SK-N-SH treated with all-trans-retinoic acid at 6 μM for 48 hours (cell line): ENCODE measurements at regions not wholly inside any gene's neighbourhood (a gene's known extent, or its start where the extent isn't known, plus 50 kb on each side); places are given as distances from the start of the nearest gene placed in this dataset.

Source experiments
- ATAC-seq: fragments of 200-7000 bp; cut with Tn5 transposase; 3 replicates; pipeline ENCODE4 v1.9.1; 2020; ENCODE audit warnings: mild to moderate bottlenecking, moderate library complexity
- BACH2 ChIP-seq: fragments of 250-450 bp; sonication (Bioruptor Pico); IDR thresholded peaks from 2 replicates; pipeline ENCODE4 v1.9.0; 2021; ENCODE audit warnings: mild to moderate bottlenecking, borderline replicate concordance
- CSDC2 ChIP-seq: fragments of 250-450 bp; sonication (Bioruptor Pico); IDR thresholded peaks from 2 replicates; pipeline ENCODE4 v1.5.0; 2020; ENCODE audit warnings: mild to moderate bottlenecking, moderate library complexity
- ESRRG ChIP-seq: fragments of 250-450 bp; sonication (Bioruptor Pico); IDR thresholded peaks from 2 replicates; pipeline ENCODE4 v1.6.1; 2021; ENCODE audit warnings: mild to moderate bottlenecking
- GLIS3 ChIP-seq: fragments of 250-450 bp; sonication (Bioruptor Pico); IDR thresholded peaks from 2 replicates; pipeline ENCODE4 v1.5.0; 2020; ENCODE audit warnings: mild to moderate bottlenecking, moderate library complexity
- ISL1 ChIP-seq: fragments of 250-450 bp; sonication (Bioruptor Pico); IDR thresholded peaks from 2 replicates; pipeline ENCODE4 v2.1.2; 2022; ENCODE audit warnings: mild to moderate bottlenecking, moderate library complexity
- OSR1 ChIP-seq: fragments of 250-450 bp; sonication (Bioruptor Pico); IDR thresholded peaks from 2 replicates; pipeline ENCODE4 v1.8.0; 2022; ENCODE audit warnings: moderate library complexity, mild to moderate bottlenecking, inconsistent platforms
- POU6F1 ChIP-seq: fragments of 250-450 bp; sonication (Bioruptor Pico); IDR thresholded peaks from 2 replicates; pipeline ENCODE4 v1.8.0; 2021; ENCODE audit warnings: low read depth, mild to moderate bottlenecking, moderate library complexity, borderline replicate concordance
- PPARA ChIP-seq: fragments of 250-450 bp; sonication (Bioruptor Pico); IDR thresholded peaks from 2 replicates; pipeline ENCODE4 v1.5.0; 2020; ENCODE audit warnings: mild to moderate bottlenecking, borderline replicate concordance
- RARB ChIP-seq: fragments of 250-450 bp; sonication (Bioruptor Pico); IDR thresholded peaks from 2 replicates; pipeline ENCODE4 v1.8.0; 2021; ENCODE audit warnings: mild to moderate bottlenecking, moderate library complexity
- SNAI2 ChIP-seq: fragments of 250-450 bp; sonication (Bioruptor Pico); IDR thresholded peaks from 2 replicates; pipeline ENCODE4 v1.5.0; 2020; ENCODE audit warnings: mild to moderate bottlenecking, moderate library complexity
- TCF4 ChIP-seq: fragments of 250-450 bp; sonication (Bioruptor Pico); IDR thresholded peaks from 2 replicates; pipeline ENCODE4 v1.8.0; 2021; ENCODE audit warnings: mild to moderate bottlenecking, moderate library complexity, borderline replicate concordance
- TOX ChIP-seq: fragments of 250-450 bp; sonication (Bioruptor Pico); IDR thresholded peaks from 2 replicates; pipeline ENCODE4 v1.8.0; 2021; ENCODE audit warnings: mild to moderate bottlenecking, moderate library complexity, borderline replicate concordance
- ZC3H10 ChIP-seq: fragments of 250-450 bp; sonication (Bioruptor Pico); IDR thresholded peaks from 2 replicates; pipeline ENCODE4 v1.5.1; 2021; ENCODE audit warnings: mild to moderate bottlenecking, moderate library complexity
- ZFP30 ChIP-seq: fragments of 450-650 bp; formaldehyde crosslinking; IDR thresholded peaks from 2 replicates; pipeline ENCODE4 v1.5.0; 2022; ENCODE audit warnings: mild to moderate bottlenecking, moderate library complexity
- ZNF565 ChIP-seq: fragments of 450-650 bp; formaldehyde crosslinking; conservative IDR thresholded peaks from 2 replicates; pipeline ENCODE4 v1.5.0; 2020; ENCODE audit warnings: low read depth, mild to moderate bottlenecking, moderate library complexity
- ZNF8 ChIP-seq: fragments of 450-650 bp; formaldehyde crosslinking; IDR thresholded peaks from 2 replicates; pipeline ENCODE4 v1.5.0; 2020; ENCODE audit warnings: mild to moderate bottlenecking, moderate library complexity
- TF ChIP-seq, protein P1 (sequence below): fragments of 250-450 bp; sonication (Bioruptor Pico); IDR thresholded peaks from 2 replicates; pipeline ENCODE4 v1.5.1; 2021; ENCODE audit warnings: mild to moderate bottlenecking, moderate library complexity
- TF ChIP-seq, protein P2 (sequence below): fragments of 250-450 bp; sonication (Bioruptor Pico); IDR thresholded peaks from 2 replicates; pipeline ENCODE4 v1.8.0; 2020; ENCODE audit warnings: mild to moderate bottlenecking, moderate library complexity, borderline replicate concordance
- TF ChIP-seq, protein P3 (sequence below): fragments of 250-450 bp; sonication (Bioruptor Pico); IDR thresholded peaks from 2 replicates; pipeline ENCODE4 v1.5.1; 2020; ENCODE audit warnings: low read depth, mild to moderate bottlenecking, moderate library complexity

- ATAC-seq, result no peak
- TF ChIP-seq RARB (CRISPR knock-in tag) (no peak), ZNF8 (CRISPR knock-in tag) (no peak), BACH2 (CRISPR knock-in tag) (no peak), OSR1 (CRISPR knock-in tag) (no peak), ZC3H10 (CRISPR knock-in tag) (no peak), ISL1 (CRISPR knock-in tag) (no peak), TOX (no peak), ZNF565 (no peak), ZFP30 (CRISPR knock-in tag) (no peak), SNAI2 (CRISPR knock-in tag) (no peak), ESRRG (CRISPR knock-in tag) (no peak), CSDC2 (CRISPR knock-in tag) (no peak), GLIS3 (CRISPR knock-in tag) (no peak)
- TF ChIP-seq, protein P1, sequence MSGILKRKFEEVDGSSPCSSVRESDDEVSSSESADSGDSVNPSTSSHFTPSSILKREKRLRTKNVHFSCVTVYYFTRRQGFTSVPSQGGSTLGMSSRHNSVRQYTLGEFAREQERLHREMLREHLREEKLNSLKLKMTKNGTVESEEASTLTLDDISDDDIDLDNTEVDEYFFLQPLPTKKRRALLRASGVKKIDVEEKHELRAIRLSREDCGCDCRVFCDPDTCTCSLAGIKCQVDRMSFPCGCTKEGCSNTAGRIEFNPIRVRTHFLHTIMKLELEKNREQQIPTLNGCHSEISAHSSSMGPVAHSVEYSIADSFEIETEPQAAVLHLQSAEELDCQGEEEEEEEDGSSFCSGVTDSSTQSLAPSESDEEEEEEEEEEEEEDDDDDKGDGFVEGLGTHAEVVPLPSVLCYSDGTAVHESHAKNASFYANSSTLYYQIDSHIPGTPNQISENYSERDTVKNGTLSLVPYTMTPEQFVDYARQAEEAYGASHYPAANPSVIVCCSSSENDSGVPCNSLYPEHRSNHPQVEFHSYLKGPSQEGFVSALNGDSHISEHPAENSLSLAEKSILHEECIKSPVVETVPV (CRISPR knock-in tag), result no peak
- TF ChIP-seq, protein P2, sequence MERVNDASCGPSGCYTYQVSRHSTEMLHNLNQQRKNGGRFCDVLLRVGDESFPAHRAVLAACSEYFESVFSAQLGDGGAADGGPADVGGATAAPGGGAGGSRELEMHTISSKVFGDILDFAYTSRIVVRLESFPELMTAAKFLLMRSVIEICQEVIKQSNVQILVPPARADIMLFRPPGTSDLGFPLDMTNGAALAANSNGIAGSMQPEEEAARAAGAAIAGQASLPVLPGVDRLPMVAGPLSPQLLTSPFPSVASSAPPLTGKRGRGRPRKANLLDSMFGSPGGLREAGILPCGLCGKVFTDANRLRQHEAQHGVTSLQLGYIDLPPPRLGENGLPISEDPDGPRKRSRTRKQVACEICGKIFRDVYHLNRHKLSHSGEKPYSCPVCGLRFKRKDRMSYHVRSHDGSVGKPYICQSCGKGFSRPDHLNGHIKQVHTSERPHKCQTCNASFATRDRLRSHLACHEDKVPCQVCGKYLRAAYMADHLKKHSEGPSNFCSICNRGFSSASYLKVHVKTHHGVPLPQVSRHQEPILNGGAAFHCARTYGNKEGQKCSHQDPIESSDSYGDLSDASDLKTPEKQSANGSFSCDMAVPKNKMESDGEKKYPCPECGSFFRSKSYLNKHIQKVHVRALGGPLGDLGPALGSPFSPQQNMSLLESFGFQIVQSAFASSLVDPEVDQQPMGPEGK, result no peak
- TF ChIP-seq, protein P3, sequence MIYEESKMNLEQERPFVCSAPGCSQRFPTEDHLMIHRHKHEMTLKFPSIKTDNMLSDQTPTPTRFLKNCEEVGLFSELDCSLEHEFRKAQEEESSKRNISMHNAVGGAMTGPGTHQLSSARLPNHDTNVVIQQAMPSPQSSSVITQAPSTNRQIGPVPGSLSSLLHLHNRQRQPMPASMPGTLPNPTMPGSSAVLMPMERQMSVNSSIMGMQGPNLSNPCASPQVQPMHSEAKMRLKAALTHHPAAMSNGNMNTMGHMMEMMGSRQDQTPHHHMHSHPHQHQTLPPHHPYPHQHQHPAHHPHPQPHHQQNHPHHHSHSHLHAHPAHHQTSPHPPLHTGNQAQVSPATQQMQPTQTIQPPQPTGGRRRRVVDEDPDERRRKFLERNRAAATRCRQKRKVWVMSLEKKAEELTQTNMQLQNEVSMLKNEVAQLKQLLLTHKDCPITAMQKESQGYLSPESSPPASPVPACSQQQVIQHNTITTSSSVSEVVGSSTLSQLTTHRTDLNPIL (CRISPR knock-in tag), result no peak
These were observed 402.4 kb downstream of the TMEM114 start for GRCh38 chr16:8187782-8188372.

GRCh38 chr16:8184854-8185253 is 405.5 kb downstream of the TMEM114 start:
- no peak for ATAC-seq
- TF ChIP-seq BACH2 (CRISPR knock-in tag), result no peak
- TF ChIP-seq, protein P1 (CRISPR knock-in tag), result no peak
- TF ChIP-seq, protein P3 (CRISPR knock-in tag), result no peak
- TF ChIP-seq RARB (CRISPR knock-in tag), result no peak

- ATAC-seq, result no peak
- TF ChIP-seq POU6F1 (CRISPR knock-in tag) (no peak), GLIS3 (CRISPR knock-in tag) (no peak), BACH2 (CRISPR knock-in tag) (no peak), ZNF565 (no peak), TCF4 (CRISPR knock-in tag) (no peak), ISL1 (CRISPR knock-in tag) (no peak), OSR1 (CRISPR knock-in tag) (no peak), CSDC2 (CRISPR knock-in tag) (no peak), PPARA (CRISPR knock-in tag) (no peak), ZNF8 (CRISPR knock-in tag) (no peak)
- TF ChIP-seq, protein P3 (CRISPR knock-in tag), result no peak
- TF ChIP-seq, protein P2, result no peak
- TF ChIP-seq, protein P1 (CRISPR knock-in tag), result no peak
These were observed 406.9 kb downstream of the TMEM114 start for GRCh38 chr16:8183176-8184099.
